BJ (cell line): ENCODE measurements at regions not wholly inside any gene's neighbourhood (a gene's known extent, or its start where the extent isn't known, plus 50 kb on each side); places are given as distances from the start of the nearest gene placed in this dataset.

Experiments used
- CTCF ChIA-PET: fragments of 350-600 bp; formaldehyde crosslinking; extraction: SDS; loops from one replicate; lab custom pipeline; 2021; ENCODE audit warnings: antibody characterized with exemption, inconsistent platforms; lab: Yijun Ruan, JAX
- POLR2A ChIA-PET: fragments of 300-600 bp; sonication (Branson Sonifier 250); formaldehyde crosslinking; extraction: SDS; loops from one replicate; lab custom pipeline; 2021; ENCODE audit warnings: antibody characterized with exemption; lab: Charles Lee
- DNase-seq: peaks from one replicate; pipeline ENCODE4 v3.0.0-alpha.2; 2011; ENCODE audit warnings: low read depth
- H3K27me3 ChIP-seq: 2 replicates; pipeline ENCODE4 v1.6.0; 2011; ENCODE audit warnings: low read length; ENCODE audit not compliant: control insufficient read depth, insufficient read depth
- H3K36me3 ChIP-seq: 2 replicates; pipeline ENCODE4 v1.5.1; 2011; ENCODE audit warnings: low read length; ENCODE audit not compliant: control insufficient read depth, insufficient read depth
- H3K4me3 ChIP-seq: 2 replicates; pipeline ENCODE4 v1.5.1; 2011; ENCODE audit warnings: low read depth, mild to moderate bottlenecking, control low read depth, low read length
- CTCF ChIP-seq: IDR thresholded peaks from 2 replicates; pipeline ENCODE4 v1.5.1; 2011; ENCODE audit warnings: low read depth, mild to moderate bottlenecking, control low read depth, inconsistent platforms, low read length, moderate library complexity; ENCODE audit not compliant: insufficient read depth

GRCh38 chr7:84446991-84447480, 252.4 kb upstream of the SEMA3A start:
- no peak for TF ChIP-seq CTCF
- ChIA-PET POLR2A (no interaction called here), CTCF (interaction anchor here (0.7 kb wide), 1 partner anchor 471 kb away, joined by 3 read pairs; no protein-coding TSS in a partner anchor)
- Histone ChIP-seq H3K27me3 (no peaks in the 10 kb centered on the region), H3K4me3 (no peak overlapping the region), H3K36me3 (no peaks in the 10 kb centered on the region)
- DNase-seq: no peak

- no peak for TF ChIP-seq CTCF
- no peak overlapping the region for H3K4me3 ChIP-seq
- CTCF ChIA-PET: no interaction called here
- POLR2A ChIA-PET: no interaction called here
- H3K36me3 ChIP-seq: no peaks in the 10 kb centered on the region
- no peaks in the 10 kb centered on the region for H3K27me3 ChIP-seq
- no peak for DNase-seq
Measured at GRCh38 chr7:84425702-84426259, 231.2 kb upstream of the SEMA3A start.

- Histone ChIP-seq H3K27me3 (no peaks in the 10 kb centered on the region), H3K36me3 (no peaks in the 10 kb centered on the region), H3K4me3 (no peak overlapping the region)
- no peak for DNase-seq
- POLR2A ChIA-PET: no interaction called here
- TF ChIP-seq CTCF: no peak
- CTCF ChIA-PET: no interaction called here
Measured at GRCh38 chr7:84422790-84423189, 228.2 kb upstream of the SEMA3A start.

- ChIA-PET CTCF (interaction anchor here (0.8 to 0.9 kb wide), 2 partner anchors 23 to 217 kb away, joined by 3 to 4 read pairs; no protein-coding TSS in a partner anchor), POLR2A (interaction anchor here (0.6 kb wide), 1 partner anchor 434 kb away, joined by 3 read pairs; no protein-coding TSS in a partner anchor)
- Histone ChIP-seq H3K36me3 (no peaks in the 10 kb centered on the region), H3K4me3 (no peak overlapping the region), H3K27me3 (no peaks in the 10 kb centered on the region)
- TF ChIP-seq CTCF: no peak
- DNase-seq: peak; percentile 98
Measured at GRCh38 chr7:84412161-84412969, 217.8 kb upstream of the SEMA3A start.

- no peak for TF ChIP-seq CTCF
- no peaks in the 10 kb centered on the region for H3K27me3 ChIP-seq
- H3K36me3 ChIP-seq: no peaks in the 10 kb centered on the region
- no peak for DNase-seq
- CTCF ChIA-PET: no interaction called here
- no peak overlapping the region for H3K4me3 ChIP-seq
- POLR2A ChIA-PET: no interaction called here
Measured at GRCh38 chr7:84399661-84400060, 205.1 kb upstream of the SEMA3A start.
